NCI-H2171 treated with DMSO at 0.1 percent for 48 hours (cell line): ENCODE measurements at regions not wholly inside any gene's neighbourhood (a gene's known extent, or its start where the extent isn't known, plus 50 kb on each side); places are given as distances from the start of the nearest gene placed in this dataset.

Experiments
- DNase-seq: peaks from one replicate; lab custom pipeline; 2025; lab: John Stamatoyannopoulos, UW

- no peak for DNase-seq
Measured at GRCh38 chr7:136256491-136256890, 279.3 kb upstream of the MTPN start.

DNA sequence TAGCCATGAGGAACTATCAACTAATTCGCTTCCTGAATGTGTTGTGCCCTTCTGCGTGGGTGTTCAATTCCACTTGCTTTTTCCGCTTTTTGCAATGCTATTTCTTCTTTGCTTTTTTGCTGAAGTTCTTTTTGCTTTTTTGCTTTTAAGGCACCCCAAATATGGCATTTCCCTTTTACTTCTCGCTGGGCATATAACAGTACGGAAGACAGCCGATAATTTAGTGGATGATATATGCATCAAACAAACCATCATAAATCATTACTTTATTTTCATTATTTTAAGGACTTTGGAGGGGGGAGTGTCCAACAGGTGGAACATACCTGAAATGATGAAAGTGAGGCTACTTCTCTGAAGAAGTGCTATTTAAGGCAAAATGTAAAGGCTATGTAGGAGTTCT, 277.0 kb upstream of the MTPN start:
- DNase-seq, result no peak

DNA sequence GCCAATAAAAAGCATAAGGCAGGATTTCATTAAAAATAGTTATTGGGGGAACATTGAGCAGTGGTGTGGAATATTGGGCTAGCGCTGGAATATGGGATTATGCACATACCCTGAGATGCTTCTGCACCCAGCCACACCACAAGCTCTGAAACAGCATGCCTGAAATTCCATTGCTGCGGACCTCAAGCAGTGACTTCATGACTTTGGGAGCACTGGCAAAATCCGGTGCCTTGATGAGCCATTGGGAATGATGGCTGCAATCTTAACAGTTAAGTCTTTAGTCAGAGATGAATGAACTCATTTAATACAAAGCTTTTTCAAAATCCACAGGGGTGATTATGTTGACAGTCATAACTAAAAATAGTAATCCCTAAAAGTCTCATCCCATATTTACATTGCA, 274.7 kb upstream of the MTPN start:
- no peak for DNase-seq

DNA sequence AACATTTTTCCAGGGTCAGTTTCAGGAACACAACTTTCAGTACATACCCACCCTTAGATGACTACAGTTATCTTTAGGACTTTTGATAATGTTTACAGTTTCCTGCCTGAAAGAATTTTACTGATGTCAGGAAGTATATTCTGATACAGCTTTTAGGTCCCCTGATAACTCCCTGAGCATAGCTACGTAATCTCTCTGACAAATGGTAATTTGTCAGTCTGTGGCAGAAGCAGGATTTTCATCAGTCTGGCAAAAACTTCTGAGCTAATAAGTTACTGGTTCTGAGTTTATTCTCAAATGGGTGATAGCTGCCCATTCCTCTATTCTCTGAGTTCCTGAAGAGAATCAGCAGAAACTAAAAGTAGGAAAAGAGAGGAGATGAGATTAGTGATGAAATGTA, 270.1 kb upstream of the MTPN start:
- no peak for DNase-seq

DNA sequence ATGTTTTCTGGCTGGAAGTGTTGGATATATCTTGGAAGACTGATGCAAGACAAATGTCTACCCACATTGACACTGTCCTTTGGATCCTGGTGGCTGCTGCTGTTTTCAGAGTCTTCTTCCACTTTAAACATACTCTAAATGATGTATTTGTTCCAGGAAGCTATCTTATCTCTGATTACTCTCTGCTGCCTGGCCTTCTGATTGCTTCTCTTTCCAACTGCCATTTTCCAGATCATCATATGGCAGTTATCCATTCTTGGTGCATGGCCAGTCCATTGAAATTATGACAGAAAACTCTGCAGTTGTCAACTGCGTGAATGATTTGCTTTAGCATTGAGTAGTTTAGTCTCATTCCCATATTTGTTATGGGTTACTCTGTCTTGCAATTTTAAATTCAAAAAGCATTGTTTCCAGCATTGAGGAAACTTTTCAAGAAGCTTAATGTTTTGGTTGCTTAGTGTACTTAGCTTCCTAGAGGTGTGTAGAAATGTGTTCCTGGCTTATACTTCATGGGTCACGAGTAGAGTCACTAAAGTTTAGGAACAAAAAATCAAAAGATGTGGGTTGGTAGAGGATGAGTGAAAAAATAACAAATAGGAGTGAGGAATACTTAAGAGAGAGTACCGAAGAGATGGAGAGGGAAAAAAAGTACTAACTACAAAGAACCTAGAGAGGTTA, 268.3 kb upstream of the MTPN start:
- no peak for DNase-seq

GRCh38 chr7:136234040-136234439, 256.9 kb upstream of the MTPN start:
- DNase-seq, result no peak

GRCh38 chr7:136230210-136230609, 253.1 kb upstream of the MTPN start:
- DNase-seq, result no peak

- DNase-seq, result no peak
Measured at GRCh38 chr7:136229790-136230189, 252.6 kb upstream of the MTPN start.

- no peak for DNase-seq
Measured at GRCh38 chr7:136228171-136228570, 251.0 kb upstream of the MTPN start.

DNA sequence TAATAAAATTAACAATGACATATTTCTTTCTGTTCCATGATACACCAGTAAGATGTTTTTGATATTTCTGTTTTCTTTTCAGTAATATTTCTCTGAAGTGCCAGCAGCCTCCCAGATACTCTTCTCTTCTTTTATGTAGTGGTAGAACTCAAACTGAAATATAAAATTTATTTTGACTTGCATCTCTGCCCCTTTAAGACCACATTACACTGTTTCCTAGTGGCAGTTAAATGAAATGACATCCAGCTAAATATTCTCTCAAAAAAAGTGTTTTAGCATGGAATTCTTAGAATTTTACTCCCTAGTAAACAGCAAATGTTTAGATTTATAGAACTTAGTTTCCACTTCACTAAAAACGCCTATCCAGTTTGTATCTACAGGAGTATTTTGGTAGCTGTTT, 237.2 kb upstream of the MTPN start:
- DNase-seq, result no peak

- DNase-seq, result no peak
Measured at GRCh38 chr7:136213012-136213411, 235.9 kb upstream of the MTPN start.

DNA sequence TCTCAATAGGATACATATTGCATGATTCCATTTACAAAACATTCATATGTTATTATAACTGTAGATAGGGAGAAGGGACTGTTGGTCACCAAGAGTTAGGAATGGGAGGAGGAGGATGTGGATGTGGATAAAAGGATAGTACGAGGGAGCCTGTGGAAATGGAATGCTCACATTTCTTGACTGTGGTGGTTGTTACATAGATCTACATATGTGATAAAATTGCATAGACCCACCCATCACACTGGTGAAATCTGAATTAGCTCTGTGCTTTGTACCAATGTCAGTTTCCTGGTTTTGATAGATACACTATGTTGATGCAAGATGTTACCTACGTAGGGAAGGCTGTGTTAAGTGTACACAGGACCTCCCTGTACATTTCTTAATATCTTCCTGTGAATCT, 233.5 kb upstream of the MTPN start:
- DNase-seq, result no peak

- DNase-seq, result no peak
Measured at GRCh38 chr7:136210079-136210478, 232.9 kb upstream of the MTPN start.

- no peak for DNase-seq
Measured at GRCh38 chr7:136205956-136206355, 228.8 kb upstream of the MTPN start.

DNA sequence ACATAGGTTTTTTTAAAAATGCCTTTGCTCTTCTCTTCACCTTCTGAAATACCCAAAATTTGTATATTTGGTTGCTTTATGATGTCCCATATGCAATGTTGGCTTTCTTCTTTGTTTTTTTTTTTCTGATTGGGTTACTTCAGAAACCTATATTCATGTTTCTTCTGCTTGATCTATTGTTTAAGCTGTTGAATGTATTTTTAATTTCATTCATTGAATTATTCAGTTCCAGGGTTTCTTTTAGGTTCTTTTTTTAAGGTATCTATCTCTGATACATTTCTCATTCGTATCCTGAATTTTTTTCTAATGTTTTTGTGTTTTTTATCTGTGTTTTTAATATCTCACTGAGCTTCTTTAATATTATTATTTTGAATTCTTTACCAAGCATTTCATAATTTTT, 221.0 kb upstream of the MTPN start:
- DNase-seq, result no peak

GRCh38 chr7:136194878-136195277, 217.7 kb upstream of the MTPN start:
- no peak for DNase-seq

DNA sequence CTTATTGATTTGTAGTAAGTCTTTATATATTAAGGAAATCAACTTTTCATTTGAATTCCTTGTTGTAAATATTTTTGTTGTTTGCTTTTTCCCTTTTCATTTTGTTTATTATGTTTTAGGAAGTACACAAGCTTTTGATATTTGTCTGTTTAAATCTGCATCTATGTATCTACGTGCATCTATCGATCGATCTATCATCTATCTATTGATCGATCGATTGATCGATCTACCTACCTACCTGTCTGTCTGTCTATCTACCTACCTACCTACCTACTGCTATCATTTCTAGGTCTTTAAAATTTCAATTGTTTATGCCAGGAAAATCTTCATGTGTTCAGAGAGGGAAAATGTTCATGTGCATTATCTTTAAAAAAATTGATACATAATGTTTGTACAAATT, 216.8 kb upstream of the MTPN start:
- DNase-seq, result no peak

GRCh38 chr7:136189506-136189998, 212.4 kb upstream of the MTPN start:
- DNase-seq, result no peak

DNA sequence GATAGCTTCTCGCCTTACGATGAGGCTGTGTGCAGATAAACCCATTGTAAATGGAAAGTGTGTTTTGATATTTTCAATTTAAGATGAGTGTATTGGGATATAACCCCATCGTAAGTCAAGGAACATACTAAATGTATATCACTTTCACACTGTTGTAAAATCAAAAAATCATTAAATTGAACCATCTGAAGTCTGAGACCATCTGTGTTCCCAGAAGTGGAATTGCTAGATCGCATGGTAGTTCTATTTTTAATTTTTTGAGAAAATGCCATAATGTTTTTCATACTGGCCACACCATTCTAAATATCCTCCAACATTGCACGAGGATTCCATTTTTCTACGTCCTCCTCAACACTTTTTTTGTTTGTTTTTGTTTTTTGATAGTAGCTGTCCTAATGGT, 209.1 kb upstream of the MTPN start:
- DNase-seq, result no peak

GRCh38 chr7:136184719-136185118, 207.6 kb upstream of the MTPN start:
- no peak for DNase-seq

GRCh38 chr7:136183981-136184380, 206.8 kb upstream of the MTPN start:
- no peak for DNase-seq

GRCh38 chr7:136180984-136181383, 203.8 kb upstream of the MTPN start:
- DNase-seq, result no peak

- DNase-seq, result no peak
Measured at GRCh38 chr7:136179851-136180721, 202.9 kb upstream of the MTPN start.
